ENCODE measurements at regions not wholly inside any gene's neighbourhood (a gene's known extent, or its start where the extent isn't known, plus 50 kb on each side); places are given as distances from the start of the nearest gene placed in this dataset.

DNA sequence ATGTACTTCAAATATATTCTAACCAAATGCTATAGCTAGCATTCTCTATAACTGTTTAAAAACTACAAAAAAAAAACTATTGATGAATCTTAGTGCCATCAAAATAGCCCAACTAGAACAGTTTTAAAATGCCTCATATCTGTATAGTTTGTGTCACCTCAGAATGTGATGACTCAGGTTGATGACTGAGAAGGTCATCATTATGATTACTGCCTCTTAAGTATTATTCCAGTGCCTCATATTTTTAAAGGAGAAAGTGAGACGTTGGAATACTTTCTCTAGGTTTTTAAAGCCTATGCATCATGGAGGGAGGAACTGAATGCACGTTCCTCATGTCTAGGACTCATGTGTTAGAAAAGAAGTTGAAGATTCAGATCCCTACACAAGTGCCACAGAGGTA lies 88.2 kb downstream of the TMA16 start:
- no peak for FAIRE-seq

DNA sequence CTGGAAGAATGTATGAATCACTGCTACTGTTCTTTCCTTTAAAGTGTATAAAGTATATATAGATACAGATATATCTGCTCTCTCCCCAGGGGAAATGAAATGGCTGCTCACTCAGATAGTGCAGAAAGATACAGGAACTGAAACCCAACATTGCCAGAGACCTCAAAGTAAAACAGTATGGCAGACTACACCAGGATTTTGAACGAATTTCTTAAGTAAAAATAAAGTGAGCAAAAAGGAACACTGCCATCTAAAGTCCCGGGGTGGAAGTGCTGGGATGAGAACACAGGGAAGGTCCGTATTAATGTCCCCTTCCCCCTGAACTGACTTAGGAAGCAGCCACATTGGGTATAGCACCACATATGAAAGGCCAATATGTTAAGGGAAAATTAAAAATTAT lies 93.4 kb downstream of the TMA16 start:
- FAIRE-seq: no peak

DNA sequence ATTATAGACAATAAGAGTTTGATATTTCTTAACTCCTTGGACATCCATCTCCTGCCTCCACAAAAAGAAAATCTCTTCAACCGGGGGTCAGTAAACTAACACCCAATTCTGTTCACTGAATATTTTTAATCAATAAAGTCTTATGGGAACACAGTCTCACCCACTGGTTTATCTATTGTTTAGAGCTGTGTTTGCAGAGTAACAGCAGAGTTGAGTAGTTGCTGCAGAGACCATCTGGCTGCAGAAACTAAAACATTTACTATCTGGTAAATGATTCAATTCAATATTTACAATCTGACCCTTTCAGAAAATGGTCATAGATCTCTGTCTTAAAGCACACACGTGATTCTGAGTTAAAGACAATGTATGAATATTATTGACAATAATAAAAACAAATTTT lies 94.0 kb downstream of the TMA16 start:
- FAIRE-seq: no peak

DNA sequence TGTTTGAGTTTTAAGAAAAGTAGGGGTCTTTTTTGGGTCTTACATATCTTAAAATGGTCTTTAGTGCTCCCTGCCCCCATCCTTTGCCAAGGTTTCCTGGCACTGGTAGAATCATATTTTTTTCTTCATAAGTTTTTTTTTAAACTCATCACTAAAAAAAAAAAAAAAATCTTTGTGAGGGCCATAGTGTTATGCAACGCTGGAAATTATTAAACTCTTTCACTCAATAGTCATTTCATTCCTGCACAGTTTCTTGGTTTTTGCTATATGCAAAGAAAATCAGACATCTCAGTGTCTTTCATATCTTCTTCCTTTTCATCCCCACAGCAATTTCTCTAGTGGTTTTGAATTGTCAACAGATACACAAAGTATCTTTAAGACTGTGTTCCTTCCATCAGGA lies 95.6 kb downstream of the TMA16 start:
- no peak for FAIRE-seq

DNA sequence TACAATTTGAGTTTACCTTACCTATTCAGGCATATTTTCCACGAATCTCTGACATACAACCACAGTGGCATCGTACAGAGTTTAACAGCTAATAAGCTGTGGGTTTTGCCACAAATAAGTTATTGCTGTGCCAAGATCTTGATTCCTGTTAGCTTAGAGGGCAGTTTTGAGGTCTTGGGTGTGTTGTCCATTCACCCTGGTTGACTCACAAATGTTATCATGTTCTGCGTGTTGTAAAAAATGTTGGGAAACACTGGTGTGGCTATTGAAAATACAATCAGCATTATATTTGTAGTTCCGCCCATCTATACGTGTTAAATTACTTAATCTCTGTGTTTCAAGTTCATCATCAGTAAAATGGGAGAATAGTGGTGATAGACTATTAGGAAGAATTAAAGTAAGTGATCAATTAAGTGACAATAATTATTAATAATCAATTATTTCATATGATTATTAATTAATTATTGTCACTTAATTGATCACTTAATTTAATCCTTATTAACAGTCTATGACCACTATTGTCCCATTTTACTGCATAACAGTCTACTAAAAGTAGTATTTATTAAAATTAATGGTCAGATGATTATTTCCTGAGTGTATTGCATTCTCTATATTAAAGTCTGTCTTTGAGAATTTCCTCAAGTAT lies 96.3 kb downstream of the TMA16 start:
- no peak for FAIRE-seq

DNA sequence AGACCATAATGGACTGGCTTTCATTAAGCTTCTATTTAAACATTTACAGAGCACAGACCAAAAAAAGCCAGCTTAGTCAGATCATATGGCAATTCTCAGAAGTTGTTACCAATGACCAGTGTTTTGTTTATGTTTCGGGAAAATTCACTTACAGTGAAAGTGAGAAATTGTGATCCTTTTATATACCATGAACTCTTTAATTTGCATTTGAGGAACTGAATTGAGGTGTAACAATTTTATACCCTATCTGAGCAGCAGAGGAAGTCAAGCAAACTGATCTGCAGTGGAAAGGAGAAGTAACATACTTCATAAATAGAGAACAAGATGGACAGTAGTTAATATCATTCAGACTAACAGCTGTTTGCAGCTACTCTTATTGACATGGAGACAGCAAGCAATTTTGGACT lies 97.1 kb downstream of the TMA16 start:
- no peak for FAIRE-seq

DNA sequence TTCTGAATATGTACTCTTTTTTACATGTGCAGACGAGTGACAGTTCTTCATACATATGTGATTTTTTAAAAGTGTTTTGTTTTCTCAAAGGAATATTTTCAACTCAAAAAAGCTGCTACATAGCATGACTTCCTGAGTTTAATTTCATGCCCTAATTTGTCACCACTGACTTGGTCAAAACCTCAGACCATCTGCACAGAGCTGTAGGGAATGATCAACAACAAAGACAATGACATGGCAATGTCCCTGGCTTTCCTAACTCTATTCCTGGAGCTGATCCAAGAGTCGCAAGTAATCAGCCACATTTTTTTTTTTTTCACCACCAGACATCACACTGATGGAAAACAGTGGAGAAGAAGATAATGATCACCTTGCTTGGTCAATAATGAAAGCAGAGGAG lies 97.7 kb downstream of the TMA16 start:
- no peak for FAIRE-seq

DNA sequence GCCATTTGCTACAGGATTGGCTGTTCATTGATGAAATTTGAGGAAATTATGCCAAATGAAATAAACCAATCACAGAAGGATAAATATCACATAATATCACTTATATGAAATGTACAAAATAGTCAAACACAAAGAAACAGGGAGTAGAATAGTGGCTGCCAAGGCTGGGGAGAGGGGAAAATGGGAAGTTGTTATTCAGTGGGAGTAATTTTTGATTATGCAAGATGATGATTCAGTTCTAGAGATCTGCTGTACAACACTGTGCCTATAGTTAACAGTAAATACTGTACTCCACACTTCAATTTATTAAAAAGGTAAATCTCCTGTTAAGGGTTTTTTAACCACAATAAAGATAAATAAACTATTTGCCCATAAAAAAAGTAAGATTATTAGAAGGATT lies 101.1 kb downstream of the TMA16 start:
- FAIRE-seq: no peak

DNA sequence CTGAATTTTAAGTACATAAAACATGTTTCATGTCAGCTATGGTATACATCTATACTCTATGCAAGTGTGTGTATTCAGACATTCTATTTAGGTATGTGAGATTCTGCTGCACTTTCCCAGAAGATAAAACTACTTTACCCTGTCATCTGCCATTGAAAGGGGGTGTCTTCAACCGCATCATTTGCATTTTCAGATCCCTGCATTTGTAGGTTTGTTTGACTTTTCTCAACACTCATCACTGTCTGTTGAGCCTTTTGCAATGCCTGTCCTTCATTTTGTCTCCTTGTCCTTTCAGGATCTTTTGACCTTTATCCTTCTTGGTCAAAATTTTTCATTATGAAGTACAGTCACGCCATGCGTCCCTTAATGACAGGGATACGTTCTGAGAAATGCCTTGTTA lies 103.5 kb downstream of the TMA16 start:
- FAIRE-seq: no peak

DNA sequence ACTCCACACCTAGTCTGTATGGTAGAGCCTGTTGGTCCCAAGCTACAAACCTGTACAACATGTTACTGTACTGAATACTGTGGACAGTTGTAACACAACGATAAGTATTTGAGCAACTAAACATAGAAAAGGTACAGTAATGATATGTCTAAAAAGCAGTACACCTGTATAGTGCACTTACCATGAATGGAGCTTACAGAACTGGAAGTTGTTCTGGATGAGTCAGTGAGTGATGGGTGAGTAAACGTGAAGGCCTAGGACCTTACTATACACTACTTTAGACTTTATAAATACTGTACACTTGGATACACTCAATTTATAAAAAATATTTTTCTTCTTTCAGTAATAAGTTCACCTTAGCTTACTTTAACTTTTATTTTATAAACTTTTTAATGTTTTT lies 104.0 kb downstream of the TMA16 start:
- FAIRE-seq: no peak

DNA sequence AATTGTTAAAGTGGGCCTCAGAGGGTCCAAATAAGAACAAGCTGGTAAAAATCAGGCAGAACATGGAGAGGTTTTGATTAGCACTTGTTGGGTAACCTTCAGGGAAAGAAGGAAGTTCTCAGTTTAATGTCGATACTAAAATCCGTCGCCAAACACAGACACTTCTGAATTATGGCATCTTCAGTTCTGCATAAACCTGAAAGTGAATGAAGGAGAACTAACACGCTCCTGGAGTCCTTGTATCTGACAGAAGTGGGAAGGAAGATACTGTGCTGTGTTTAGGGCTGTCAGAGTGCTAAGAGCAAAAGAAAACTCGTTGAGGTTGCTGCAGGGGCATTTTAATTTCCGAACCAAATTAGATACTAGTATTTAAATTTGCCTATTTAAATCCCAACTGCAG lies 106.2 kb downstream of the TMA16 start:
- no peak for FAIRE-seq

DNA sequence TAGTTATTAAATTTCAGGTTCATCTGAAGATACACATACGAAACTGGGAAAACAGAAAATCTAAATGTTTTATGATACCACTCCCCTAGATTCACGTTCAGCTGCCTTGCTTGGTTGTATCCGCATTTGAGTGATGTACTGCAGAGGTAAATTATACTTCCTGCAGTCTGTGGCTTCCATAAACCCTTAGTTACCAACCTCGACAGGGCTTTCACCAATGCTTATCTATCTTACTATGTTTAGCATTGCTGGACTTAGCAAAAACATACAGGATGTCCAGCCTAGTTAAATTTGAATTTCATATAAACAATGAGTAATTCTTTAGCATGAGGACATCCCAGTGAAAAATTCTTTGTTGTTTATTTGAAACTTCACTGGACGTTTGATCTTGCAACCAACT lies 108.8 kb downstream of the TMA16 start:
- FAIRE-seq: no peak

DNA sequence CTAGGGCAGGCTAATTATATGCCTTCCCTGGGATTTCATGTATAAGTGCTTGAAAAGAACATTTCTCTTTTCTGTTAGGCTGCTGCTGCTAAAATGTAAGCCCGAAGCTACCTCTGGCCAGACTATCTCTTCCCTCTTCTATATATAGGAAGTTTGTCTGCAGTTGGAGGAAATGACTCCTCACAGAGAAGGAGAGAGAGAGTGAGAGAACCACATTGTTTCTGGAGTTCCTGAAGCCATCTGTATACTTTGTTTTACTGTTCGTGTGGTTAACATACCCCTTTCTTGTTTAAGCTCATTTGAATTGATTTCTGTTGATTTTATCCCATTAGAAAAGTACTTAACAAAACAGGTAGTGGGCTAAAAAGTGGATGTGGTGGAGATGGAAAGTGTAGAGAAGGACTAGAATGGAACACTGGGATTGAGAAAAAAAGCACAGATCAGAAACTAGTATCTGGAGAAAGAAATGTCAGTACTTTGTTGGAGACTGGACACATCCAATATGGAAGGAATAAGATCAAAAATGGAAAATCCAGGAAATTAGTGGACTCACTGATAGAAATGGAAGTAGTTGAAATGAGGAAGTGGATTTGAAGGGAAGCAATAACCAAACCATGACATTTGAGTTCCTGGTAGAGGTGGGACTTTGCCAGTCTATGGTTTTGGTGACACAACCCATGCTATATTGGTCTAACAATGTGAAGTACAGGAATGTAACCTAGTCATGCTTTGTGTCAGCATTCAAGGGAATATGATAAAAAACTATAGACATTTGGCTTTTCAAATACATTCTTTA lies 112.6 kb downstream of the TMA16 start:
- FAIRE-seq: no peak

DNA sequence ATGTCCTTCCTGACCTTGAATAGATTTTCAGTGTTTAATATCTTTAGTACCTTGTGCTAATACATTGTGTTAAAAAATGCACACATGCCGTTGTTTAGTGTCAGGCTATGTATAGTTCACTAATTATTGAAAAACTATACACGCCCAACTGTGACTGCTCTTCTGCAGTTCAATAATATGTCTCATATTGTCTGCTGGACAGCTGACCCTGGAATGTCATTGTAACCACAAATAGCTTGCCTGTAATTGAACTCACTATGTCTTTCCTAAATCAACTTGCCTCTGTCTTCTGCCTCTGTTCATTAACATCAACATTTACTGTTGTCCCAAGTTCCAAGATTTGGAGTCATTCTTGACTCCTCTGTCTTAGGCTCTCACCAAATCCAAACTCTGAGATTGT lies 114.5 kb downstream of the TMA16 start:
- no peak for FAIRE-seq

DNA sequence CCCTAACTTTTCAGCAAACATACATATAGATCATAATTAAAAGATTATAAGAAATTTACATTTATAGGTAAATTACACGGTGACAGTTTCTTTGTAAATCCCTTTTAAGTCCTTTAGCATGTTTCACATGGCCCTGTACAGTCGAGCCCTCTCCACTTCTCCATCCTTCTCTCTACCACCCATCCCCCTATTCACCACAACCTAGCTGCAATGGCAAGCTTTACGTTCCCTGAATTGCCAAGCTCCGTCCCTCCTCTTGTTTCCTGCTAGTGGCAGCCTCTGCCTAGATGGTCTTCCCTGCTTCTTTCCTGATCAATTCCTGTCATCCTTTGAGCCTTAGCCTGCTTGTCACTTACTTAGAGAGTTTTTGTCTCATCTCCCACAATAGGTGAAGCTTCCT lies 116.2 kb downstream of the TMA16 start:
- FAIRE-seq: no peak

DNA sequence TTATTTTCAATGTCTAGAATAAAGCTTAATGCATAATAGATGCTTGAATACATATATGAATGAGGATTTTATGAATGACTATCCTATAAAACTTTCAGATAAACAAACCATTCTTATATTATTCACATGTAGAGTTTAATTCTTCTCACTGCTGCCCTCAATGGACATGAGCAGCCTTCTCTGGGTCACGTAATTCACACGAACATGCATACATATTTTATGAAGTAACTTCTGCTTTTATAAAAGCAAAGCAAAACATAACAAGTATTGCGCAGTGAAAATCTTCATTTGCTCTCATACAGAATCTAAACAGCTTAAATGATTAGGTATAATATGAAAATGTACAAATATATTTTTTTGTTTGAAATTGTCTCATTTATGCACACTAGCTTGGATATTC lies 116.7 kb downstream of the TMA16 start:
- FAIRE-seq: no peak

DNA sequence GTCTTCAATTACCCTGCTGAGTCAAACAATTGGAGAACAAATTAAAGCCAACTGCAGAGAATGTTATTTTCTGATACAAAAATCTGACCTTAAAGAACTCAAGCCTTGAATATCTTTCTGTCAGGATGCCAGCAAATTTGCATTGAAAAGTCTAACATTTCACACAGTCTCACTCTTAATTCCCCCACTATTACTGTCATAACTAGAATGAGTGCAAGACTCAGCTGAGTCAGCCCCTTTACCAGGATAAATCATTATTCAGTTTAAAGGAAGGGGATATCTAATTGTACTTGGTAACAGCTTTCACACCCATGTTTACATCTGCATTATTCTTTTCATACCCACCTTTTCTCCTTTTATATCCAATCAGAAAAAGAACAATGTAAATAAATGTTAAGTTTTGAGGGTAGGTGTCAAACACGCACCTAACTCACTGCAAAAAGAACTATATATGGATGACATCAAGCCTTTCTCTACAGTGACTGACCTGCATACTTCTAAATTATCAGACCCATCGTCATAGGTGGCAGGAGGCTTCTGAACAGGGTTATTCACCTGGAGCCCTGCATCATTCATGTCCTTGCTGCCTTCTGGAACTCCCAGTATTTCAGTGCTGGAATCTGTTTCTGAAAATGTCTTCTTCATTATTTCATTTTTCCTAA lies 117.4 kb downstream of the TMA16 start:
- FAIRE-seq: no peak

DNA sequence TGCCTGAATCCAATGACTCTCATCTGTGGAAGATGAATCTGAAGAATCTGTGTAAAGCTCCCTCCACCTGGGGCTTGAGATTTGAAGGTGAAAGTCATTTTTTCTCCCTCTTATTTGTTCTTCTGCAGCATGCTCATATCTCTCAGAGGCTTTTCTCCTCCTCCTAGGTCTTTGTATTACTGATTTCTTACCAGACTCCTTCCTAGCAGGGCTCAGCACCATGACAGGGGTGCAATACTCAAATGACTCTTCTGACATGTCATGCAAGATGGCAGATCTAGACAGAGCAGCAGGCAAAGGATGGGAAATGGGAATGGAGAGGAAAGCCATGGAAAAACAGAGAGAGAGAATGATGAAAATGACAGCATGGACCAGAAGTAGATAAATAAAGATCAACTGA lies 118.3 kb downstream of the TMA16 start:
- no peak for FAIRE-seq

DNA sequence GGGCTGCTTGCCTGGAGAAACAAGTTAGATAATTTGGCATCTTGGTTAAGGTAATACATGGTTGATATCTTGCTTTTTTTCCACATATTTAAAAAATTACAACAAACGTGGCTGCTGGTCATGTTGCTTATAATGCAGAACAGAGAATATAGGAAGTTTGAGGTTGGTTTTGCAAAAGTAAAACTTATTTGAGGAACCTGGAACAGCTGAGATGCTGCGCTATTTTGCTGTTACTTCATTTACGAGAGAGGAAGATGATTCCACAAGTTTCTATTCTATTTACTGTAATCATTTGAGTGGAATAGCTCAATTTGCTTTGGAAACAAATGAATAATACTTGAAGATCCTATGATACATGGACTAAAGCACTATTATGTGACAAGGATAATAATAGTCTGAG lies 118.9 kb downstream of the TMA16 start:
- no peak for FAIRE-seq

DNA sequence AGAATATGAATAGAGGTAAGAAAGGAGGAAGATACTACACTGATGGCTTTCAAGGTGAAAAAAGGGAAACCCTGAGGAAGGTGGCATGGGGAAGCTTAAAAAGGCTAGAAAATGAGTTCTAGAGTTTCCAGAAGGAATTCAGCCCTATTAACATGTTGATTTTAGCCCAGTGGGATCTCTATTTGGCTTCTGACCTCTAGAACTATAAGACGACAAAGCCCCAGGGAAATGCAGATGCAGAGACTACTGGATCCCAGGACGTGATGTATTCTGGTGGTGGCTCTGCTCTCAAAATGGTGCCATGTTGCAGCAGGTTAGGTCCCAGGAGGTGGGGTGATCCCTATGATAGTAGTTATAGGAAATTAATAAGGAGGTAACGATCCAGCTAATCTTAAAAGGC lies 120.4 kb downstream of the TMA16 start:
- FAIRE-seq: no peak

DNA sequence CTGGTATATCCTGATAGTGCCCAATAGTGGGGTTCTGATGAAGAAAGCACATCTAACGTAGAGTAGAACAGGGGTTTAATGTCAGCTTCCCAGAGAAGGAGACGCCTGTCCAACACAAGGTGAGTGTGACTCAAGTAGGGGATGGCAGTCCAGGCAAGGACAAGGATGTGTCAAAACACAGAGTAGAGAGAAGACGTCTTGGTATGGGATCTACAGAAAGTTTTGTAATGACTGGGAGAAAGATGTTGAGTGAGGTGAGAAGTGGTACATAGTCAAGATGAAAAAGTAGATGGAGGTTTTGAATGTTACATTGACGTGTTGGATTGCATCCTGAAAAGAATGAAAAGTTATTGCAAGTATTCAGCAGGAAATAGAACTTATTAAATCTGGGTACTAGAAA lies 124.4 kb downstream of the TMA16 start:
- no peak for FAIRE-seq

DNA sequence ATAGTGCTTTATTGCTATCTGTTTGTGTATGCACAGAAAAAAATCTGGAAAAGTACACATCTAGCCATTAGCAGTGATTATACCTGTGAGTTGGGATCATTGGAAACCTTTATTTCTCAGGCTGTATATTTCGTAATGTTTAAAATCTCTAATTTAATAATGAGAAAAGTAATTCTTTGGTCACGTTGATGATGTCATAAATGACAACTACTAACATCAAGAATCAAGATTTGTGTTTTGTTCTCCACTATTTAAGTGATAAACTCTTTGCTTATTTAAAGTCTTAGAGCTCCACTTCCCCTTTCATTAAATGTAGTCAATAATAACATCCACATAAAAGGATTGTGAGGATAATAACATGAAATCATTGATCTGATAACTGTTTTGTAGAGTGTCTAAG lies 126.2 kb downstream of the TMA16 start:
- no peak for FAIRE-seq

DNA sequence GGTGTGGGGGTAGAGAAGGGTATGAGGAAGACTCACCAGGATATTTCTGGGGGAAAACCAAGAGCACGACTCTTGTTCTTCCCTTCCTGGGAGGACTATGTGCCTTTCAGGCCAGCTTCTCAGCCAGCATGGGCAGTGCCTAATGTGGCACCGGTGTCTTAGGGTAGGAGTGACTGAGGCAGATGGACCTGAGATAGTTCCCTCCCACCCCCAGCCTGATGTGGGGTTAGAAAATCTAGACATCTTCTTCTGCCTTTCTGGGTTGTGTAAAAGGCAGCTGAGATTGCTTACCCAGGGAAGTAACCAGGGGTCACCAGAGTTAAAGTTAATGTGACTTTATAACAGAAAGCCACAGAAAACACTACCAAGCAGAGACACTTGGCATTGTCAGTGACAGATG lies 127.3 kb downstream of the TMA16 start:
- FAIRE-seq: no peak

DNA sequence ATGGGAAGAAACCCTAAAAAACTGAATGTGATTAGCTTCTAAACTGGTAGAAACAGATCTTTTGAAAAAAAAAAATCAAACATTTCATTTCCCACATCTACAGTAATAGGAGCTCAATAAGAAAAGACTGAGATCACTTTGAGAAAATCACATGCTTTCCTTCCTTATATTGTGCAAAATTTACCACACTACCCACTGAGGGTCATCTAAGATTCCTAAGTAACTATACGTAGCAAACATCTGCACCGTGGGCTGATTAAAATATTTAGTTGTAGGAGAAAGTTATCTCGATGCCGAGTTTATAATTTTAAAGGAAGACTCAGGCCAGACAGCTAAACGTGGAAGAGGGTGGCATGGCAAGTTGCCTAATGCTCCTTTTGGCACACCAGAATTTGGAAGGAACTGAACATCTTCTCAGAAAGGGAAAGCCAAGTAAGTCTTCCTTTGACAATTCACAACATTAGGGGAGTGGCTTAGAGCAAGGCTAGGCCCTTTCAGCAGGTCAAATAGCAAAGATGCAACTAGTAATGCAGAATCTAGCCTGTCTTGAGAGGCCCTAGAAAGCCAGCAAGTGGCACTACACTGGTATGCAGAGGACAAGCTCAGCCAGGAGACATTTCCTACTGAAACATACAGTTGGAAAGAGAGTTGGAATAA lies 128.0 kb downstream of the TMA16 start:
- FAIRE-seq: no peak
